ENCODE measurements at regions not wholly inside any gene's neighbourhood (a gene's known extent, or its start where the extent isn't known, plus 50 kb on each side); places are given as distances from the start of the nearest gene placed in this dataset.

- no peak for TF ChIP-seq CTCF (IDR thresholded peaks at IDR 0.05; ENCODE audit: control insufficient read depth, extremely low read depth, insufficient read depth)
- DNase-seq (ENCODE audit: low read depth), result no peak
- H3K4me3 ChIP-seq (ENCODE audit: low read depth, low read length), result no peak overlapping the region
These were observed 49.9 kb upstream of the TAGAP start for GRCh38 chr6:159094444-159095252.
